SH-SY5Y (cell line): ENCODE measurements at regions not wholly inside any gene's neighbourhood (a gene's known extent, or its start where the extent isn't known, plus 50 kb on each side); places are given as distances from the start of the nearest gene placed in this dataset.

Experiments used
- GATA2 ChIP-seq: IDR thresholded peaks from 2 replicates; pipeline ENCODE4 v1.6.1; 2011; ENCODE audit warnings: mild to moderate bottlenecking, low read depth, low read length
- GATA3 ChIP-seq: IDR thresholded peaks from 2 replicates; pipeline ENCODE4 v1.6.1; 2011; ENCODE audit warnings: low read depth, mild to moderate bottlenecking, low read length, moderate library complexity

DNA sequence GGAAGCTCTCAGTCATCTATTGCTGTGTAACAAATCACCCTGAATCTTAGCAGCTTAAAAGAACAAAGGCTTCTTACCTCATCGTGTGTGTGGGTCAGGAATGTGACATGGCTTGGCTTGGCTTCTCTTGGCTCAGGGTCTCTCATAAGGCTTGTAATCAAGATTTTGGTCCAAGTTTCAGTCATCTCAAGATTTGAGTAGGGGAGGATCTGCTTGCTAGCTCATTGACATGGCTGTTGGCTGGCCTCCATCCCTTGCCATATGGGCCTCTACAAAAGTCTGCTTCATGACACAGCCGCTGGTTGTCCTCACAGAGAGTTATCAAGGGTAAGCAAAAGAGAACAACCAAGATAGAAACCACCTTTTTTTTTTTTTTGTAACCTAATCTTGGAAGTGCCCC lies 207.7 kb downstream of the PTPRC start:
- TF ChIP-seq GATA2 = no peak
- no peak for TF ChIP-seq GATA3
